ENCODE measurements at regions not wholly inside any gene's neighbourhood (a gene's known extent, or its start where the extent isn't known, plus 50 kb on each side); places are given as distances from the start of the nearest gene placed in this dataset.

DNA sequence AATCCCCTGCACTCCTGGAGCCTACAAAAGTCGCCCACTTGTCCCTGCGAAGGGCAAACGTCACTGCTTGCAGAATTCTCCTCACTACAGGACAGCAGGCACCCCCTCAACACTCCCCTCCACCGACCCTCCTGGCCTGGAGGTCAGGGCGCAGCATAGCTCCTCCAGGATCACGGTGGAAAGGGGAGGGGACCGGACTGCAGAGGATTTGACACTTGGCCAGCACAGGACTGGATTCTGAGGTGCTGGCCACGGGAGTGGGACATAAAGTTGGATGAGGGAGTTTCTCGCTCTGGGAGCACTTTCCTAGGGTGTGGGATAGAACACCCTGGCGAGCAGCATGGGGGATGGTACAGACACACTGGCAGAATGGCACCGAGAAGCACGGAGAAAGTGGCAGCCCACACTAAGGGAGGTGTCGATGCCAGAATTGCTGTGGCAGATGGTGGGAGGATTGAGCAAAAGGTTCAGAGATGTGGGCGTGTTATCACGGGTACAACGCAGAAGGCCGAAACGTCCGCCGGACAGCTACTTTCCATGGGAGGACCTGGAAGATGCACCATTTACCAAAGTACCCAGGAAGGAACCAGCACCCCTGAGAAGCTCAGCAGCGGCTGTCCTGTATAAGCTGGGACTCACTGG is 51.4 kb upstream of the DIO3 start:
- TF ChIP-seq AGO1 (IDR thresholded peaks at IDR 0.05; ENCODE audit: low read depth, low read length, poor library complexity, severe bottlenecking) = no peak
- no peak for TF ChIP-seq RAD21 (CRISPR knock-in tag; IDR thresholded peaks at IDR 0.05)
- TF ChIP-seq, protein P1, sequence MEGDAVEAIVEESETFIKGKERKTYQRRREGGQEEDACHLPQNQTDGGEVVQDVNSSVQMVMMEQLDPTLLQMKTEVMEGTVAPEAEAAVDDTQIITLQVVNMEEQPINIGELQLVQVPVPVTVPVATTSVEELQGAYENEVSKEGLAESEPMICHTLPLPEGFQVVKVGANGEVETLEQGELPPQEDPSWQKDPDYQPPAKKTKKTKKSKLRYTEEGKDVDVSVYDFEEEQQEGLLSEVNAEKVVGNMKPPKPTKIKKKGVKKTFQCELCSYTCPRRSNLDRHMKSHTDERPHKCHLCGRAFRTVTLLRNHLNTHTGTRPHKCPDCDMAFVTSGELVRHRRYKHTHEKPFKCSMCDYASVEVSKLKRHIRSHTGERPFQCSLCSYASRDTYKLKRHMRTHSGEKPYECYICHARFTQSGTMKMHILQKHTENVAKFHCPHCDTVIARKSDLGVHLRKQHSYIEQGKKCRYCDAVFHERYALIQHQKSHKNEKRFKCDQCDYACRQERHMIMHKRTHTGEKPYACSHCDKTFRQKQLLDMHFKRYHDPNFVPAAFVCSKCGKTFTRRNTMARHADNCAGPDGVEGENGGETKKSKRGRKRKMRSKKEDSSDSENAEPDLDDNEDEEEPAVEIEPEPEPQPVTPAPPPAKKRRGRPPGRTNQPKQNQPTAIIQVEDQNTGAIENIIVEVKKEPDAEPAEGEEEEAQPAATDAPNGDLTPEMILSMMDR (CRISPR knock-in tag; IDR thresholded peaks at IDR 0.05) = no peak
